Renal cortical epithelial cell (primary cell): ENCODE measurements at regions not wholly inside any gene's neighbourhood (a gene's known extent, or its start where the extent isn't known, plus 50 kb on each side); places are given as distances from the start of the nearest gene placed in this dataset.

ENCODE experiments used
- DNase-seq: peaks from one replicate; pipeline ENCODE4 v3.0.0-alpha.2; 2011; ENCODE audit warnings: low read depth

DNA sequence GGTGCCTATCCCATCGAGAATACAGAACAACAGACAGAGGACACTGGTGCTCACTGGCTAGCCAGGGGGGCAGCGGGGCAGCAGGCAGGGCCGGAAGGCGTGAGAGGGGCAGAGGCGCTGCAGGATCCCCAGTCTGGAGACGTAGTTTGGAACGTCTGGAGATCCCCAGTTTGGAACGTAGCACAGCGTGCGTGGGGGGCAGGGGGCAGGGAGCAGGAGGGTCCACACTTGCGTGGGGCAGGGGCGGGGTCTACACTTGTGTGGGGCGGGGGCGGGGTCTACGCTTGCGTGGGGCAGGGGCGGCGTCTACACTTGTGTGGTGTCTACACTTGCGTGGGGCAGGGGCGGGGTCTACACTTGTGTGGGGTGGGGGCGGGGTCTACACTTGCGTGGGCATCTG lies 107.2 kb downstream of the DACT2 start:
- DNase-seq, result no peak

DNA sequence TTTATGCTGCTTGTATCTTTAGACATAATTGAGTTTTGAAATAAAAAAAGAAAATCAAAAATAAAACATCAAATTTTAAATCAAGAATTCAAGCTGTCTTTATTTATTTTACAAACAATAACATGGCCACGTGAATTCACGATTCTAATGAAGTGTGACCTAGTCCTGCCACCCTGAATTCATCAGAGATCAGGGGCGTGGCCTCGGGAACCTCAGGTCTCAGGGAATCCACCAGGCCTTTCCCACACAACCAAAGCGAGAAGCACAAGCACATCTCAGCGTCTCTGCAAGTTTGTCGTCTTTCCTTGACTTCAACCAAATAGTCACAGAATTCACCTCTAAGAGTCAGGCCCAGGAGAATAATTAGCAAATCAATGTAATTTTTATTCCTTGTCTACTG lies 107.9 kb downstream of the DACT2 start:
- no peak for DNase-seq

- no peak for DNase-seq
Observed at GRCh38 chr6:168210239-168211105, 109.1 kb downstream of the DACT2 start.

GRCh38 chr6:168209420-168209819 lies 110.2 kb downstream of the DACT2 start:
- no peak for DNase-seq

GRCh38 chr6:168208854-168209253 lies 110.7 kb downstream of the DACT2 start:
- DNase-seq, result no peak

GRCh38 chr6:168208402-168208801 lies 111.2 kb downstream of the DACT2 start:
- DNase-seq, result no peak

GRCh38 chr6:168207421-168208175 lies 112.0 kb downstream of the DACT2 start:
- DNase-seq, result no peak

GRCh38 chr6:168206661-168207274 lies 112.8 kb downstream of the DACT2 start:
- DNase-seq, result peak; percentile 79

GRCh38 chr6:168206186-168206585 lies 113.4 kb downstream of the DACT2 start:
- DNase-seq, result peak; percentile 77

DNA sequence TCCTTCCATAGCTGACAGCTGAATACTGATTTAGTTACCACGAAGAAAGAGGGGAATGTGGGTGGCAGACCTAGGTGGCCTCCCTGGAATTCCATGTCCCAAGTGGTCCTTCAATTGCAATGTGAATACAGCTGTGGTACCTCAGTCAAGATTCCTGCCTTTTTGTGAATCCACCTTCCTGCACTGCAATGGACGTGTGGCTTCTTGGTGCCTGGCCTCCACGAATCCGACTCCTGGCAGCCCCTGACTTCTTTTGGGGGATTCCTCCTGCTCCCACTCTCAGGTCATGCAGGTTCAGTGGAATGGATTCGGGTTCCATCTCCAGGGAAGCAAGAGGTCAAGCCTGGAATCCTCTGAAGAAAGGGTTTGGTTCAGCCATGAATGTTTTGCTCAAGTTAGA lies 117.8 kb downstream of the DACT2 start:
- no peak for DNase-seq

DNA sequence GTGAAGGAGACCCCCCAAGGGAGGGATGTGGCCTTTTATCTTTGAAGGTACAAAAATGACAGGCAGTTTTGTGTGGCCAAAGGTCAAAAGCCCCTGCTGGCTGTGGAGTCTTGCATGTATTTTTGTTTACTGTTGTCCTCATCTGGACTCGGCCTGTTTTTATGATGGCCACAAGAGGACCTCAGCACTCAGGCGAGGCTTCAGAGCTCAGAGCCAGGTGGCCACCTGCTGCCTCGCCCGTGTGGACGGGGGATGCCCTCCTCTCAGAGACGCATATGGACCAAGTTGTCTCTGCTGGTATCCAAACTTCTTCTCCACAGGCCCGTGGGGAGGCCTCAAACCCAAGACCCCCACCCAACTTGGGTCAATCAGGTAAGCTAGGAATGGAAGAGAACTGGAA lies 118.2 kb downstream of the DACT2 start:
- DNase-seq, result peak; percentile 19

DNA sequence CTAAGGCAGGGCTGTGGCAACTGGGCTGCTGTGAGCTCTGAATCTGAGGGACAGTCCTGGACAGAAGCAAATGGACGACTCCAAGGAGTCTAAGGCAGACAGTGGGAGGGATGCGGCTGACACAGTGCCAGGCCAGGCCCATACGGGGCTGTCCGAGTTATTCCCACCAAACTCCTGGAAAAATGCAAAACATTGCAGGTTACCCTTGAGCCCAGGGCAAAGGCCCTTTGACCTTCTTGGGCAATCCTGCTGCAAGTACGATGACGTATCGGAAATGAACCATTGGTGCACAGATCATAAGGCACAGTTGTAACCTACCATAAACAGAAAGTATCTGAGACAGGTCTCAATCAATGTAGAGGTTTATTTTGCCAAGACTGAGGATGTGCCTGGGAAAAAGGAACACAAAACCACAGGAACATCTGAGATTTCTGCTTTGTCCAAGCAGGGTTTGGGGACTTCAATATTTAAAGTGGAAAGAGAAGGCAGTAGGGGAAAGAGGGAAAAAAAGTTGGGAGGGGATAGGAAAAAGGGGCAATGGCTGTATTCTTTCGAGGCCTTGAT lies 118.9 kb downstream of the DACT2 start:
- DNase-seq, result no peak

GRCh38 chr6:168198302-168199180 lies 119.5 kb upstream of the FRMD1 start:
- no peak for DNase-seq

- no peak for DNase-seq
Observed at GRCh38 chr6:168197636-168198301, 118.8 kb upstream of the FRMD1 start.

GRCh38 chr6:168196881-168197635 lies 118.0 kb upstream of the FRMD1 start:
- no peak for DNase-seq

DNA sequence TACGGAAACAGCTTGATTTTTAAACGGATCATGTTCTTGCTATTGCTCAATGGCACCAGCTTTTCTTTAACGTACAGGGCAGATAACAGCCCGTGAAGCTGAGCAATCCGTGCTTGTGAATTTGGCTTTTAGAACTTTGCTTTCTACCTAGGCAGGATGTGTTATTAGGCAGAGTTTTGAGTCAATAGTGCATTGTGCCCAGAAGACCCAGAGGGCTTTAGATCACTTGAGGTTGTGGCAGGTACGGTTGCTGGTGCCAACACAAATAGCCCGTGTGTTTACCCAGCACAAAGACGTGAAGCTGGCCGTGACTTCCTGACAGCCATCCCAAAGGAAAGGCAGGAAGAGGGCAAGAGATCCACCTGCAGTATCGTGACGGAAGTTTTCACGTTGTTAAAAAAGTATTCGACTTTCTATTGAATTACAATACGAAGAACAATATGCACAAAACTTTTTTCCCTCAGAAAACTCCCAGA lies 117.4 kb upstream of the FRMD1 start:
- peak; percentile 41 for DNase-seq

DNA sequence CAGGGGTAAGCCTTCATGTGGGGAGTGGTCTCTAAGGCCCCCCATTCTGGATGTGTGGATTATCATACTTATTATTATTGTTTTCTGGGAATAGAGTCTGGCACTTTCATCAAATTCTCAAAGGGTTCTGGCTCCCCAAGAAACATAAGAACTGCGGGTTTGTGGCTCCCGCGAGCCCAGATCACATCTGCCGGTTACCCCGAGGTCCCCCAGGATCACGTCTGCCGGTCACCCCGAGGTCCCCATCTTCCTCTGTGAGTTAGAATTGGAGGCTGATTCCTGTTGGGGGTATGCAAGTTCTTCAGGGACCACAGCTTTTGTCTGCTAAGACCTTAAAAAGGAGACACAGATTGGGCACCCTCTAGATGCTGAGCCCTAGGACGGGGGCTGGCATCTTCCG lies 116.7 kb upstream of the FRMD1 start:
- DNase-seq, result no peak

GRCh38 chr6:168194732-168195567 lies 115.9 kb upstream of the FRMD1 start:
- DNase-seq, result peak; percentile 44
